MM.1S (cell line): ENCODE measurements at regions not wholly inside any gene's neighbourhood (a gene's known extent, or its start where the extent isn't known, plus 50 kb on each side); places are given as distances from the start of the nearest gene placed in this dataset.

ENCODE experiments used
- DNase-seq: peaks from one replicate; pipeline ENCODE4 v3.0.0-alpha.2; 2015
- H2AFZ ChIP-seq: fragments of 300-600 bp; sonication (generic); 2 replicates; pipeline ENCODE4 v1.6.0; 2016; ENCODE audit warnings: antibody characterized with exemption, low read length
- H3F3A ChIP-seq: fragments of 300-600 bp; sonication (generic); 2 replicates; pipeline ENCODE4 v1.6.1; 2016; ENCODE audit warnings: mild to moderate bottlenecking, antibody characterized with exemption, low read length, moderate library complexity, mixed read lengths; ENCODE audit not compliant: insufficient read depth
- H3K27ac ChIP-seq: fragments of 300-600 bp; sonication (generic); 2 replicates; pipeline ENCODE4 v1.5.1; 2016; ENCODE audit warnings: mild to moderate bottlenecking, low read length
- H3K27me3 ChIP-seq: fragments of 300-600 bp; sonication (generic); replicated peaks from 2 replicates; pipeline ENCODE4 v1.6.0; 2016; ENCODE audit warnings: low read length; ENCODE audit not compliant: insufficient read depth
- H3K36me3 ChIP-seq: fragments of 300-600 bp; sonication (generic); replicated peaks from 2 replicates; pipeline ENCODE4 v1.6.1; 2016; ENCODE audit warnings: mild to moderate bottlenecking, low read length, mixed read lengths; ENCODE audit not compliant: insufficient read depth
- H3K4me1 ChIP-seq: fragments of 300-600 bp; sonication (generic); 2 replicates; pipeline ENCODE4 v1.6.1; 2016; ENCODE audit warnings: low read length, mixed read lengths
- H3K4me2 ChIP-seq: fragments of 300-600 bp; sonication (generic); 2 replicates; pipeline ENCODE4 v1.6.0; 2016; ENCODE audit warnings: low read depth, low read length
- H3K4me3 ChIP-seq: fragments of 300-600 bp; sonication (generic); 2 replicates; pipeline ENCODE4 v1.5.1; 2016; ENCODE audit warnings: low read length, mixed read lengths
- H3K79me2 ChIP-seq: fragments of 300-600 bp; sonication (generic); 2 replicates; pipeline ENCODE4 v1.6.1; 2016; ENCODE audit warnings: mixed run types, low read length, mixed read lengths
- H3K9ac ChIP-seq: fragments of 300-600 bp; sonication (generic); 2 replicates; pipeline ENCODE4 v1.6.1; 2016; ENCODE audit warnings: low read length, mixed read lengths
- H3K9me2 ChIP-seq: fragments of 300-600 bp; sonication (generic); replicated peaks from 2 replicates; pipeline ENCODE4 v1.6.1; 2016; ENCODE audit warnings: mild to moderate bottlenecking, low read length, mixed read lengths; ENCODE audit not compliant: insufficient read depth
- H3K9me3 ChIP-seq: fragments of 300-600 bp; sonication (generic); replicated peaks from 2 replicates; pipeline ENCODE4 v1.6.1; 2016; ENCODE audit warnings: mild to moderate bottlenecking, low read length, mixed read lengths; ENCODE audit not compliant: insufficient read depth
- H4K20me1 ChIP-seq: fragments of 300-600 bp; sonication (generic); 2 replicates; pipeline ENCODE4 v1.6.1; 2016; ENCODE audit warnings: mild to moderate bottlenecking, low read length, moderate library complexity, mixed read lengths; ENCODE audit not compliant: insufficient read depth
- EZH2 ChIP-seq: fragments of 300-600 bp; sonication (generic); optimal IDR thresholded peaks from 2 replicates; pipeline ENCODE3; 2017; ENCODE audit warnings: low read depth, mild to moderate bottlenecking, antibody characterized with exemption, low read length, mixed read lengths
- EZH2phosphoT487 ChIP-seq: fragments of 300-600 bp; sonication (generic); IDR thresholded peaks from 2 replicates; pipeline ENCODE4 v1.6.1; 2018; ENCODE audit warnings: antibody characterized with exemption, low read length
- TF ChIP-seq, protein P1 (sequence below): fragments of 300-600 bp; sonication (generic); IDR thresholded peaks from 2 replicates; pipeline ENCODE4 v1.5.1; 2016; ENCODE audit warnings: antibody characterized with exemption, low read length, mixed read lengths

GRCh38 chr4:84085986-84086385 lies 413.1 kb downstream of the NKX6-1 start:
- no peaks in the 10 kb centered on the region for H3K79me2 ChIP-seq
- H2AFZ ChIP-seq = no peak overlapping the region
- no peak overlapping the region for H3K27ac ChIP-seq
- no peaks in the 10 kb centered on the region for H4K20me1 ChIP-seq
- no peaks in the 10 kb centered on the region for H3F3A ChIP-seq
- H3K4me3 ChIP-seq = no peak overlapping the region
- no peaks in the 10 kb centered on the region for H3K4me1 ChIP-seq
- DNase-seq = no peak
- H3K27me3 ChIP-seq = no peaks in the 10 kb centered on the region
- no peaks in the 10 kb centered on the region for H3K9me3 ChIP-seq
- H3K9me2 ChIP-seq = no peaks in the 10 kb centered on the region
- no peaks in the 10 kb centered on the region for H3K36me3 ChIP-seq
- H3K4me2 ChIP-seq = no peak overlapping the region
- no peak overlapping the region for H3K9ac ChIP-seq
- TF ChIP-seq EZH2phosphoT487 (no peak), EZH2 (no peak)
- TF ChIP-seq, protein P1, sequence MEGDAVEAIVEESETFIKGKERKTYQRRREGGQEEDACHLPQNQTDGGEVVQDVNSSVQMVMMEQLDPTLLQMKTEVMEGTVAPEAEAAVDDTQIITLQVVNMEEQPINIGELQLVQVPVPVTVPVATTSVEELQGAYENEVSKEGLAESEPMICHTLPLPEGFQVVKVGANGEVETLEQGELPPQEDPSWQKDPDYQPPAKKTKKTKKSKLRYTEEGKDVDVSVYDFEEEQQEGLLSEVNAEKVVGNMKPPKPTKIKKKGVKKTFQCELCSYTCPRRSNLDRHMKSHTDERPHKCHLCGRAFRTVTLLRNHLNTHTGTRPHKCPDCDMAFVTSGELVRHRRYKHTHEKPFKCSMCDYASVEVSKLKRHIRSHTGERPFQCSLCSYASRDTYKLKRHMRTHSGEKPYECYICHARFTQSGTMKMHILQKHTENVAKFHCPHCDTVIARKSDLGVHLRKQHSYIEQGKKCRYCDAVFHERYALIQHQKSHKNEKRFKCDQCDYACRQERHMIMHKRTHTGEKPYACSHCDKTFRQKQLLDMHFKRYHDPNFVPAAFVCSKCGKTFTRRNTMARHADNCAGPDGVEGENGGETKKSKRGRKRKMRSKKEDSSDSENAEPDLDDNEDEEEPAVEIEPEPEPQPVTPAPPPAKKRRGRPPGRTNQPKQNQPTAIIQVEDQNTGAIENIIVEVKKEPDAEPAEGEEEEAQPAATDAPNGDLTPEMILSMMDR = no peak

GRCh38 chr4:84070289-84070688 lies 428.8 kb downstream of the NKX6-1 start:
- Histone ChIP-seq H4K20me1 (no peaks in the 10 kb centered on the region), H3K4me2 (no peak overlapping the region), H3K9me3 (no peaks in the 10 kb centered on the region), H3F3A (no peaks in the 10 kb centered on the region), H3K27ac (no peak overlapping the region), H3K4me3 (no peak overlapping the region), H3K27me3 (no peaks in the 10 kb centered on the region), H3K9me2 (no peaks in the 10 kb centered on the region), H3K36me3 (no peaks in the 10 kb centered on the region), H3K4me1 (no peaks in the 10 kb centered on the region), H3K9ac (no peak overlapping the region), H2AFZ (no peak overlapping the region), H3K79me2 (no peaks in the 10 kb centered on the region)
- TF ChIP-seq, protein P1 = no peak
- TF ChIP-seq EZH2phosphoT487 (no peak), EZH2 (no peak)
- DNase-seq = no peak

GRCh38 chr4:84063619-84064018 lies 435.5 kb downstream of the NKX6-1 start:
- no peak overlapping the region for H3K9ac ChIP-seq
- no peaks in the 10 kb centered on the region for H3K36me3 ChIP-seq
- H3K9me2 ChIP-seq = no peaks in the 10 kb centered on the region
- H3K4me2 ChIP-seq = no peak overlapping the region
- H3K27me3 ChIP-seq = no peaks in the 10 kb centered on the region
- no peaks in the 10 kb centered on the region for H3K79me2 ChIP-seq
- H3K4me1 ChIP-seq = no peaks in the 10 kb centered on the region
- H4K20me1 ChIP-seq = no peaks in the 10 kb centered on the region
- no peaks in the 10 kb centered on the region for H3K9me3 ChIP-seq
- no peaks in the 10 kb centered on the region for H3F3A ChIP-seq
- no peak overlapping the region for H3K4me3 ChIP-seq
- H3K27ac ChIP-seq = no peak overlapping the region
- no peak for DNase-seq
- H2AFZ ChIP-seq = no peak overlapping the region
- no peak for TF ChIP-seq EZH2phosphoT487
- no peak for TF ChIP-seq EZH2
- TF ChIP-seq, protein P1 = no peak

GRCh38 chr4:84058201-84058600 lies 440.9 kb downstream of the NKX6-1 start:
- H3K79me2 ChIP-seq = no peaks in the 10 kb centered on the region
- H3K9ac ChIP-seq = no peak overlapping the region
- H4K20me1 ChIP-seq = no peaks in the 10 kb centered on the region
- TF ChIP-seq EZH2phosphoT487 (no peak), EZH2 (no peak)
- TF ChIP-seq, protein P1 = no peak
- H3F3A ChIP-seq = no peaks in the 10 kb centered on the region
- no peaks in the 10 kb centered on the region for H3K36me3 ChIP-seq
- no peaks in the 10 kb centered on the region for H3K9me3 ChIP-seq
- no peak overlapping the region for H3K4me2 ChIP-seq
- no peak overlapping the region for H3K27ac ChIP-seq
- H3K9me2 ChIP-seq = no peaks in the 10 kb centered on the region
- H3K27me3 ChIP-seq = no peaks in the 10 kb centered on the region
- H3K4me3 ChIP-seq = no peak overlapping the region
- no peak for DNase-seq
- no peak overlapping the region for H2AFZ ChIP-seq
- H3K4me1 ChIP-seq = no peaks in the 10 kb centered on the region
